IPS DF 19.7 (cell line): ENCODE measurements at regions not wholly inside any gene's neighbourhood (a gene's known extent, or its start where the extent isn't known, plus 50 kb on each side); places are given as distances from the start of the nearest gene placed in this dataset.

Experiments used
- DNase-seq: peaks from one replicate; pipeline ENCODE4 v3.0.0-alpha.2; 2013; ENCODE audit warnings: low read depth, low spot score

DNA sequence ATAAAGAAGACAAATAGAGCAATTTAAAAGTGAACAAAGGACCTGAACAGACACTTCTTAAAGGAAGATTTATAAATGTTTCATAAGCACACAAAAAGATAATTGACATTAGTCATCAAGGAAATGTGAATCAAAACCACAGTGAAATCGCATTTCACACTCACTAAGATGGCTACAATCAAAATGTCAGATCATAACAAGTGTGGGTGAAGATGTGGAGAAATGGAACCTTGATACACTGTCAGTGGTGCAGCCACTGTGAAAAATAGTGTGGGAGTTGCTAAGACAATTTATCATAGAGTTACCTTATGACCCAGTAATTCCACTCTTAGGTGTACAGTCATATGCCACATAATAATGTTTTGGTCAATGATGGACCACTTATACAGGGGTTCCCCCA, 54.5 kb upstream of the HTR4 start:
- no peak for DNase-seq

- DNase-seq, result no peak
Measured at GRCh38 chr5:148711961-148712360, 57.6 kb upstream of the HTR4 start.

DNA sequence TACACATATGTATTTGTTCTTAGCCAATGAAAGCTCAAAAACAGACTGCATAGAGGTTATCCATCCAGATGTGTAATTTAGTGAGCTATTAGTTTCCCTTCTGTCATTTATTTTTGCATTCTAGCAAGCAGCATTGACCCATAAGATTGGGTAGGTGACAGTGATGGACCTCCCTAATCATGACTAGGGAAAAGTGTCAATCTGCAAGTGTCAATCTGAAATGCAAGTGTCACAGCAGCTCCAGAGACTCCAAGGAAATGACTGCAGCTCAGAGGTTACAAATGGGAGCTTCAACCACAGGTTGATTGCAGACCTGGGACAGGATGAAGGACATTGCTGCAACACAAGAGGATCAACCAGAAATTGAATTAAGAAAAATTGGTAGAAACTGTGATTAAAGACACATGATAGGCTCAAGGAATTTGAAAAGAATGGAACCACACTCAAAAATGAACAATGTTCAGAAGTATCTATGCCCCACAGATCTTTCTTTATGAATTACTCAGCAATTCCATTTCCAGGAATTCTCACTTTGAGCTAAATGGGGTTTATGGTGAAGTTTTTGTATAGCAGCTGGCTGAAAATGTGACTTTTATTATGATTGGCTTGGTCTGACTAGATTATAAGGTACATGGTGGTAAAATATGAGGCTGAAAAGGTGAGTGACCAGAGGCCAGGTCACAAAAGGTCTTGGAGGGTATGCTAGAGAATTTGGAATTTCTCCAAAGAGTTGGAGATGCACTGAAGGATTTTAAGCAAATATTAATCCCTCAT, 59.6 kb upstream of the HTR4 start:
- no peak for DNase-seq

DNA sequence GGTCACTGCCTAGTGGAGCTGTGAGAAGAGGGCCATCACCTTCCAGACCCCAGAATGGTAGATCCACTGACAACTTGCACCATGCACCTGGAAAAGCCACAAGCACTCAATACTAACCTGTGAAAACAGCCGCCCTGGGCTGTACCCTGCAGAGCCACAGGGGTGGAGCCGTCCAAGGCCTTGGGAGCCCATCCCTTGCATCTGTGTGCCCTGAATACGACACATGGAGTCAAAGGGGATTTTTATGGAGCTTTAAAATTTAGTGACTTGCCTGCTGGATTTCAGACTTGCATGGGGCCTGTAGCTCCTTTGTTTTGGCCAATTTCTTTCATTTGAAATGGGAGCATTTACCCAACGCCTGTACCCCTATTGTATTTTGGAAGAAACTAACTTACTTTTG, 62.4 kb upstream of the HTR4 start:
- DNase-seq, result no peak

DNA sequence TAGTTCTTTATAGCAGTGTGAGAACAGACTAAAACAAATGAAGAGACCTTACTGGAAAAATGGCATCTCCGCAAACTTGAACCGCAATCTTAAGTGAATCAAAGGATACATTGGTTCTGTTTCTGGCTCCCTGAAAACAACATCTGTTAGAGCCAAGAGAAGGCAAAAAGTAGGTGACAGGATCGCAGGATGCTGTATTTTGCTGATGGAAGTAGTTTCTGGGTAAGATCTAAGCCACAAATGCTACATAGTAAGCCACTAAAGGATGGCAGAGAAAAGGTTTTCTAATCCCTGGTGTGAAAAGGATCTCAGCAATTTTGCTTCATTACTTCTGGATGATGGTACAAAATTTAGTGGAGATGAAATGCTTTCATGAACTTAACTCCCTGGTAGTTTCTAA, 63.3 kb upstream of the HTR4 start:
- no peak for DNase-seq

GRCh38 chr5:148719605-148720004, 65.3 kb upstream of the HTR4 start:
- no peak for DNase-seq

DNA sequence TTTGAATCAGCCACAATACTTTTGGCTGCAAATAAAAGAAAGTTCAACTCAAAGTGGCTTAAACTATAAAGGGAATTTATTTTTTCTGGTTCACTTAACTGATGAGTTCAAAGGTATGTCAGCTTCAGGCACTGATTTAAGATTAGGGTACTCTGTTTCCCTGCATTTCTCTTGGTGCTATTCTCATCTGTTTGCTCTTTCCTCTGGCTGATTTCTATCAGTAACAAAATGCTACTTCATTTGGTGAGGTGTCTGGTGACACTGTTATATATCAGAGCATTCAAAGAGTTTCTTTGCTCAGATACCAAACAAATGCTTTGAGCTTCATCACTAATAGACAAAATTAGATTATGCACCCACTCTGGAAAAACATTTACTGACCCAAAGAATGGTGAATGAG, 65.9 kb upstream of the HTR4 start:
- DNase-seq, result no peak

GRCh38 chr5:148723143-148723542, 68.8 kb upstream of the HTR4 start:
- no peak for DNase-seq

DNA sequence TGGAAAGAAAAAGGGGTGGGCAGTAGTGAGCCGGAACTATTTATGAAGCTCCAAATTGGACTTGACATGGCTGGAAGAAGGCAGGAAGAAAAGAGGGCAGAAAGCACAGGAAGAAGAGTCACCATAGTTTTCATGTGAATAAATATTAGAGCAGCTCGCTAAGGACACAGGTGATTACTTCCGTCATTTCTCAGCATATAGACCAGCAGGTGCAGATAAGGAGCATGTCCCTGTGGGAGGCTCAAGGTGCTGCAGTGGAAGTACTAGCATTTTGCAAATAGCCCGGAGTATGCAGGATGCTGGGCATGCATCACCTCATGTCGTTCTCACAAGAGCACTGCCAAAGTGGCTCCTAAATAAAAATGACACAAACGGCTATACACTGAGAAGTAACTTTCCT, 71.3 kb upstream of the HTR4 start:
- DNase-seq, result no peak

DNA sequence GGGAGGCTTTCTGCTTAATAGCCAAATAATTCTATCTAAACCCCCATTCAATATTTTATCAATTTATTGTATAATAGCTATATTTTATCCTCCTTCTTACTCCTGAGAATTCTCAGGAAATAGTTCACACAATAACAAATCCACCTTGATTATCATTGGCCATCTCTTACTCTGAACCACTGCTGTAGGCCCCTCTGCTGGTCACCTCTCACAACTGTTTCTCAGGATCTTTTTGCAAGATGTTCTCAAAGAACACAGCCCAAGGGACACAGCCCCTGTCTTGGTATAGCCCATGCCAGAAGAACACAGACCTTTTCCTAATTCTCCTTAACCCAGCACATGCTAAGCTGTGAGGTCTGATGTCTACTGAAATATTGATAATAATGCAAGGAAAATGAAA, 74.9 kb upstream of the HTR4 start:
- no peak for DNase-seq

GRCh38 chr5:148730270-148730669, 75.9 kb upstream of the HTR4 start:
- DNase-seq, result no peak

DNA sequence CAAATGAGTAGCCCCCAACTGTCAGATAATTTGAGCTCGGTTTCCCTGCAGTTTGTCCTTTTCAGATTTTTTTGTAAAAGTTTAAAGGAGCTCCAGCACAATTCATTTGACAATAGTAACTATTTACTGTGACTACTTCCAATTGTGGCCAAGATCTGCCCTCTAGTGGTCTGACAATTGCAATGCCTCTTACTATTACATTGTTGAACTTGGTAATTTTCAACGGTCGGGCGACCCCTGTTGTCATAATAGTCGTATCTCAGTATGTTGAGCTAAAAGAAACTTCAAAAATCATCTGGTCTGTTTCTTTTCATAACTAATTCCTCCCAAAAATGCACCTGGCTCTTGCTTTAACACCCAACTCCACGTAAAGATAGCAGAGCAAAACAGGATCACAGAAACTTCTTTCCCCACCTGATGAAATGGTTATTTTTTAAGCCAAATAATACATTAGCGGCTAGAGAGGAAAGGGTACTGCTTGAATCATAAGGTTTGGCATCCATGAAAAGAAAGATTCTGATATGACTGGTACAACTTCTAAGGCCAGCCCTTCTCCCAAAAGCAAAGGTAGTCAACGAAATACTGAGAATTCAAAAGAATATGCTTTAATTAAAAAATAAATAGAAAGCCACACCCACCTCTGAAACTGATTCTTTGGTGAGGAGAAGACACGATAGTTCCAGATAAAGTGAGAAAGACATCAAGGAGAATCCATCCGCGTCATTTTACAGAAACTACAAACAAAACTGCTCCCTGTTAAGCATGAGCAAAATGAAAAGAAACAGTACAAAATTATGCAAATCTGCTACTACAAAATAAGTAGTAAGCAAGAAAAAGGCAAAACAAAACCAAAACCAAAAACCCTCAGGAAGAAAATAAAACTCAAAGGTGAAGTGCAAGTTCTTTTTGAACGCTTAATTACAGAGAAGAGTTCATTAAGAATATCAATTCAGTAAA, 76.9 kb upstream of the HTR4 start:
- DNase-seq, result no peak

- DNase-seq, result no peak
Measured at GRCh38 chr5:148732692-148733091, 78.4 kb upstream of the HTR4 start.

GRCh38 chr5:148733601-148734438, 79.5 kb upstream of the HTR4 start:
- DNase-seq, result peak; percentile 35

DNA sequence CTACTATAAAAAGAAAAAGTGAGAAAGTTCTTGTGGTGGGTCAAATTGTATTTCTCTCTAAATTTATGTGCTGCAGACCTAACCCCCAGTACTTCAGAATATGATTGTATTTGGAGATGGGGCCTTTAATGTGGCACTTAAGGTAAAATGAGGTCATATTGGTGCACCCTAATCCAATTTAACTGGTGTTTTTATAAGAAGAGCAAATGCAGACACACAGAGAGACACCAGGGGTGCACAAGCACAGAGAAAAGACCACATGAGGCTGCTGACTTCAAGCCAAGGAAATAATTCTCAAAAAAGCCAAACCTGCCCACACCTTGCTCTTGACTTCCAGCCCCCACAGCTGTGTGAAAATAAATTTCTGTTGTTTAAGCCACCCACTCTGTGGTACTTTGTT, 80.2 kb upstream of the HTR4 start:
- DNase-seq, result no peak

GRCh38 chr5:148735301-148735835, 81.0 kb upstream of the HTR4 start:
- DNase-seq, result no peak

GRCh38 chr5:148739023-148739422, 84.7 kb upstream of the HTR4 start:
- DNase-seq, result no peak

- DNase-seq, result no peak
Measured at GRCh38 chr5:148739524-148739923, 85.2 kb upstream of the HTR4 start.

GRCh38 chr5:148740079-148740858, 85.9 kb upstream of the HTR4 start:
- DNase-seq, result no peak

- no peak for DNase-seq
Measured at GRCh38 chr5:148740966-148741742, 85.3 kb upstream of the ADRB2 start.
